KOPT-K1 (cell line): ENCODE measurements at regions not wholly inside any gene's neighbourhood (a gene's known extent, or its start where the extent isn't known, plus 50 kb on each side); places are given as distances from the start of the nearest gene placed in this dataset.
"Not testable (repeated sequence)": the region's sequence is repeated elsewhere in the genome, so short reads cannot be mapped to it uniquely, and the experiment has no call there.

Experiments
- H3K27ac ChIP-seq: fragments of 200-600 bp; sonication (generic); 2 replicates; pipeline ENCODE4 v1.5.1; 2016; ENCODE audit warnings: antibody characterized with exemption, mild to moderate bottlenecking, low read depth, low read length; ENCODE audit not compliant: poor library complexity, severe bottlenecking
- H3K36me3 ChIP-seq: fragments of 200-600 bp; sonication (generic); 2 replicates; pipeline ENCODE4 v1.5.1; 2017; ENCODE audit warnings: antibody characterized with exemption, mild to moderate bottlenecking, low read length, moderate library complexity; ENCODE audit not compliant: insufficient read depth
- H3K9me3 ChIP-seq: fragments of 200-600 bp; sonication (generic); 2 replicates; pipeline ENCODE4 v1.5.1; 2017; ENCODE audit warnings: antibody characterized with exemption, low read length, mild to moderate bottlenecking; ENCODE audit not compliant: insufficient read depth, poor library complexity, severe bottlenecking

GRCh38 chr3:195638456-195638855 is 54.7 kb upstream of the APOD start:
- H3K27ac ChIP-seq, H3K9me3 ChIP-seq, H3K36me3 ChIP-seq: not testable (repeated sequence)

GRCh38 chr3:195637473-195638233 is 53.9 kb upstream of the APOD start:
- H3K9me3 ChIP-seq, H3K36me3 ChIP-seq, H3K27ac ChIP-seq: not testable (repeated sequence)

- H3K36me3 ChIP-seq, H3K27ac ChIP-seq, H3K9me3 ChIP-seq: not testable (repeated sequence)
These were observed 53.3 kb upstream of the APOD start for GRCh38 chr3:195637011-195637410.

- not testable (repeated sequence) for H3K27ac ChIP-seq, H3K9me3 ChIP-seq, H3K36me3 ChIP-seq
These were observed 52.4 kb upstream of the APOD start for GRCh38 chr3:195635898-195636685.

- H3K27ac ChIP-seq, H3K9me3 ChIP-seq, H3K36me3 ChIP-seq: not testable (repeated sequence)
These were observed 51.6 kb upstream of the APOD start for GRCh38 chr3:195635262-195635873.

GRCh38 chr3:195634426-195635261 is 50.9 kb upstream of the APOD start:
- not testable (repeated sequence) for H3K9me3 ChIP-seq, H3K36me3 ChIP-seq
- peak overlapping the region; percentile 57 for H3K27ac ChIP-seq
